K562 (cell line): ENCODE measurements at regions not wholly inside any gene's neighbourhood (a gene's known extent, or its start where the extent isn't known, plus 50 kb on each side); places are given as distances from the start of the nearest gene placed in this dataset.

ENCODE experiments used
- ARNT ChIP-seq, 2 experiments: fragments of 450-650 bp; IDR thresholded peaks; 2 replicates each; pipeline ENCODE4 v1.6.1; 2016; ENCODE audit warnings: mild to moderate bottlenecking in 1 of 2
- BRCA1 ChIP-seq, 2 experiments: fragments of 450-650 bp in 1 of 2; sonication (generic) in 1 of 2; formaldehyde crosslinking in 1 of 2; IDR thresholded peaks; 2 replicates each; pipeline versions ENCODE4 v1.5.0 to v1.6.1; 2017 to 2020; ENCODE audit warnings: mild to moderate bottlenecking in 1 of 2, missing genetic modification reagents in 1 of 2
- CTCF ChIP-seq, 3 experiments: IDR thresholded peaks in 2 of 3; conservative IDR thresholded peaks in 1 of 3; 2 replicates each; pipeline ENCODE4 v1.5.1; 2011 to 2012; ENCODE audit warnings: low read length in 3 of 3, mild to moderate bottlenecking in 3 of 3, control low read depth in 2 of 3, improper control_type of control experiment in 1 of 3, inconsistent platforms in 1 of 3, low read depth in 1 of 3, mixed read lengths in 1 of 3, moderate library complexity in 1 of 3; ENCODE audit not compliant: insufficient read depth in 2 of 3
- EGR1 ChIP-seq: fragments of 450-650 bp; conservative IDR thresholded peaks from 2 replicates; pipeline ENCODE4 v1.6.1; 2017; ENCODE audit warnings: mild to moderate bottlenecking
- KLF1 ChIP-seq: fragments of 450-650 bp; IDR thresholded peaks from 2 replicates; pipeline ENCODE4 v1.6.1; 2016; ENCODE audit warnings: missing genetic modification characterization, missing compliant biosample characterization
- MYC ChIP-seq, 2 experiments: fragments of 250-450 bp in 1 of 2; sonication (Bioruptor Pico) in 1 of 2; IDR thresholded peaks; 2 replicates each; pipeline versions ENCODE4 v1.5.1 to v1.6.1; 2012 to 2021; ENCODE audit warnings: low read depth in 2 of 2, borderline replicate concordance in 1 of 2, improper control_type of control experiment in 1 of 2, low read length in 1 of 2, mild to moderate bottlenecking in 1 of 2, moderate library complexity in 1 of 2
- NCOA6 ChIP-seq: fragments of 450-650 bp; IDR thresholded peaks from 2 replicates; pipeline ENCODE4 v1.6.1; 2017; ENCODE audit warnings: mild to moderate bottlenecking
- NFRKB ChIP-seq: fragments of 450-650 bp; IDR thresholded peaks from 2 replicates; pipeline ENCODE4 v1.6.1; 2016; ENCODE audit warnings: low read depth

GRCh38 chr16:50425648-50426047 lies 56.9 kb upstream of the BRD7 start:
- no peak for TF ChIP-seq ARNT (IDR thresholded peaks at IDR 0.05)
- no peak for TF ChIP-seq KLF1 (tag)
- TF ChIP-seq MYC (IDR thresholded peaks at IDR 0.05; ENCODE audit: low read depth, low read length), result no peak
- TF ChIP-seq MYC (CRISPR knock-in tag; IDR thresholded peaks at IDR 0.05; ENCODE audit: borderline replicate concordance, low read depth), result no peak
- TF ChIP-seq EGR1, result no peak
- TF ChIP-seq NFRKB, result no peak
- no peak for TF ChIP-seq BRCA1 (IDR thresholded peaks at IDR 0.05)
- TF ChIP-seq BRCA1 (CRISPR knock-in tag; IDR thresholded peaks at IDR 0.05), result no peak
- TF ChIP-seq CTCF (IDR thresholded peaks at IDR 0.05 in 2 of 3, conservative IDR thresholded peaks at IDR 0.05 in 1 of 3; ENCODE audit: insufficient read depth in 2 of 3, low read depth in 1 of 3, low read length in 3 of 3), result no peak
- no peak for TF ChIP-seq NCOA6
